IMR-90 (cell line): ENCODE measurements at regions not wholly inside any gene's neighbourhood (a gene's known extent, or its start where the extent isn't known, plus 50 kb on each side); places are given as distances from the start of the nearest gene placed in this dataset.

Source experiments
- POLR2A ChIP-seq: IDR thresholded peaks from 2 replicates; pipeline ENCODE4 v1.6.1; 2012; ENCODE audit warnings: mild to moderate bottlenecking, low read depth, low read length
- RAD21 ChIP-seq: IDR thresholded peaks from 2 replicates; pipeline ENCODE4 v1.6.1; 2012; ENCODE audit warnings: low read length, improper control_type of control experiment
- USF2 ChIP-seq: fragments of 150-350 bp; IDR thresholded peaks from 2 replicates; pipeline ENCODE4 v1.6.1; 2017; ENCODE audit warnings: mild to moderate bottlenecking, antibody characterized with exemption, low read length, low read depth
- TF ChIP-seq, protein P1 (sequence below): conservative IDR thresholded peaks from 2 replicates; pipeline ENCODE4 v1.5.1; 2012; ENCODE audit warnings: mild to moderate bottlenecking, low read depth, low read length, improper control_type of control experiment

GRCh38 chr2:221195829-221196228, 376.3 kb downstream of the EPHA4 start:
- TF ChIP-seq POLR2A (no peak), RAD21 (no peak), USF2 (no peak)
- TF ChIP-seq, protein P1, sequence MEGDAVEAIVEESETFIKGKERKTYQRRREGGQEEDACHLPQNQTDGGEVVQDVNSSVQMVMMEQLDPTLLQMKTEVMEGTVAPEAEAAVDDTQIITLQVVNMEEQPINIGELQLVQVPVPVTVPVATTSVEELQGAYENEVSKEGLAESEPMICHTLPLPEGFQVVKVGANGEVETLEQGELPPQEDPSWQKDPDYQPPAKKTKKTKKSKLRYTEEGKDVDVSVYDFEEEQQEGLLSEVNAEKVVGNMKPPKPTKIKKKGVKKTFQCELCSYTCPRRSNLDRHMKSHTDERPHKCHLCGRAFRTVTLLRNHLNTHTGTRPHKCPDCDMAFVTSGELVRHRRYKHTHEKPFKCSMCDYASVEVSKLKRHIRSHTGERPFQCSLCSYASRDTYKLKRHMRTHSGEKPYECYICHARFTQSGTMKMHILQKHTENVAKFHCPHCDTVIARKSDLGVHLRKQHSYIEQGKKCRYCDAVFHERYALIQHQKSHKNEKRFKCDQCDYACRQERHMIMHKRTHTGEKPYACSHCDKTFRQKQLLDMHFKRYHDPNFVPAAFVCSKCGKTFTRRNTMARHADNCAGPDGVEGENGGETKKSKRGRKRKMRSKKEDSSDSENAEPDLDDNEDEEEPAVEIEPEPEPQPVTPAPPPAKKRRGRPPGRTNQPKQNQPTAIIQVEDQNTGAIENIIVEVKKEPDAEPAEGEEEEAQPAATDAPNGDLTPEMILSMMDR: no peak
